ENCODE measurements at regions not wholly inside any gene's neighbourhood (a gene's known extent, or its start where the extent isn't known, plus 50 kb on each side); places are given as distances from the start of the nearest gene placed in this dataset.

GRCh38 chr6:97995158-97995557 is 712.1 kb upstream of the MMS22L start:
- no peak for TF ChIP-seq CTCF (IDR thresholded peaks at IDR 0.05)
- no peak overlapping the region for H3K4me3 ChIP-seq
- no peaks in the 10 kb centered on the region for H3K4me1 ChIP-seq (ENCODE audit: low read depth)
- DNase-seq (no peak), ATAC-seq (no peak)
- H3K36me3 ChIP-seq (ENCODE audit: low read depth), result no peaks in the 10 kb centered on the region
- H3K9me3 ChIP-seq, result no peaks in the 10 kb centered on the region
- intact Hi-C loops (cut with DNase I, micrococcal nuclease), result no loop called here

- Histone ChIP-seq H3K4me3 (no peak overlapping the region), H3K9me3 (no peaks in the 10 kb centered on the region), H3K36me3 (ENCODE audit: low read depth) (no peaks in the 10 kb centered on the region), H3K4me1 (ENCODE audit: low read depth) (no peaks in the 10 kb centered on the region)
- ATAC-seq (no peak), DNase-seq (no peak)
- intact Hi-C loops (cut with DNase I, micrococcal nuclease), result no loop called here
- no peak for TF ChIP-seq CTCF (IDR thresholded peaks at IDR 0.05)
Observed at GRCh38 chr6:98002678-98003077, 719.7 kb upstream of the MMS22L start.

- intact Hi-C loops (cut with DNase I, micrococcal nuclease), result no loop called here
- no peak for TF ChIP-seq CTCF (IDR thresholded peaks at IDR 0.05)
Observed at GRCh38 chr6:98014442-98015201, 731.6 kb upstream of the MMS22L start.

GRCh38 chr6:98016565-98016964 is 733.5 kb upstream of the MMS22L start:
- Histone ChIP-seq H3K36me3 (ENCODE audit: low read depth) (no peaks in the 10 kb centered on the region), H3K4me3 (no peak overlapping the region), H3K4me1 (ENCODE audit: low read depth) (no peaks in the 10 kb centered on the region), H3K9me3 (no peaks in the 10 kb centered on the region)
- no peak for ATAC-seq
- intact Hi-C loops (cut with DNase I, micrococcal nuclease), result no loop called here
- no peak for DNase-seq
- TF ChIP-seq CTCF (IDR thresholded peaks at IDR 0.05), result no peak

More at GRCh38 chr6:98014442-98015201, 731.6 kb upstream of the MMS22L start:
- DNase-seq (no peak), ATAC-seq (no peak)
- Histone ChIP-seq H3K9me3 (no peaks in the 10 kb centered on the region), H3K4me1 (ENCODE audit: low read depth) (no peaks in the 10 kb centered on the region), H3K36me3 (ENCODE audit: low read depth) (no peaks in the 10 kb centered on the region), H3K4me3 (no peak overlapping the region)

- Histone ChIP-seq H3K4me1 (ENCODE audit: low read depth) (no peaks in the 10 kb centered on the region), H3K9me3 (no peaks in the 10 kb centered on the region), H3K36me3 (ENCODE audit: low read depth) (no peaks in the 10 kb centered on the region), H3K4me3 (no peak overlapping the region)
- DNase-seq, result no peak
- no peak for TF ChIP-seq CTCF (IDR thresholded peaks at IDR 0.05)
- no peak for ATAC-seq
- intact Hi-C loops (cut with DNase I, micrococcal nuclease), result no loop called here
Observed at GRCh38 chr6:98020222-98020621, 737.2 kb upstream of the MMS22L start.
